ENCODE measurements at regions not wholly inside any gene's neighbourhood (a gene's known extent, or its start where the extent isn't known, plus 50 kb on each side); places are given as distances from the start of the nearest gene placed in this dataset.
A peak's percentile ranks its signal among the peaks of the same experiment; 100 is the strongest.

GRCh38 chr20:11195169-11195568 lies 521.4 kb upstream of the JAG1 start:
- no peaks in the 10 kb centered on the region for H3K79me2 ChIP-seq (replicated peaks; ENCODE audit: insufficient read depth, low read length)
- no peaks in the 10 kb centered on the region for H4K20me1 ChIP-seq (ENCODE audit: insufficient read depth)
- peak overlapping the region; percentile 38 for H3K27ac ChIP-seq (ENCODE audit: low read length)
- no peak overlapping the region for H3K4me2 ChIP-seq (ENCODE audit: low read length)
- H3K27me3 ChIP-seq (ENCODE audit: insufficient read depth, low read depth, low read length) = no peaks in the 10 kb centered on the region
- TF ChIP-seq MXI1 (conservative IDR thresholded peaks at IDR 0.05; ENCODE audit: poor library complexity, severe bottlenecking) (no peak), EZH2 (IDR thresholded peaks at IDR 0.05; ENCODE audit: borderline replicate concordance, insufficient read depth, low read length, poor library complexity, severe bottlenecking) (no peak), EP300 (conservative IDR thresholded peaks at IDR 0.05; ENCODE audit: poor library complexity, severe bottlenecking) (peak; percentile 94), SMC3 (conservative IDR thresholded peaks at IDR 0.05; ENCODE audit: poor library complexity) (no peak), RAD21 (conservative IDR thresholded peaks at IDR 0.05) (peak; percentile 42), POLR2AphosphoS5 (IDR thresholded peaks at IDR 0.05) (peak; percentile 68), TAF1 (IDR thresholded peaks at IDR 0.05; ENCODE audit: low read depth) (no peak)
- TF ChIP-seq, protein P1, sequence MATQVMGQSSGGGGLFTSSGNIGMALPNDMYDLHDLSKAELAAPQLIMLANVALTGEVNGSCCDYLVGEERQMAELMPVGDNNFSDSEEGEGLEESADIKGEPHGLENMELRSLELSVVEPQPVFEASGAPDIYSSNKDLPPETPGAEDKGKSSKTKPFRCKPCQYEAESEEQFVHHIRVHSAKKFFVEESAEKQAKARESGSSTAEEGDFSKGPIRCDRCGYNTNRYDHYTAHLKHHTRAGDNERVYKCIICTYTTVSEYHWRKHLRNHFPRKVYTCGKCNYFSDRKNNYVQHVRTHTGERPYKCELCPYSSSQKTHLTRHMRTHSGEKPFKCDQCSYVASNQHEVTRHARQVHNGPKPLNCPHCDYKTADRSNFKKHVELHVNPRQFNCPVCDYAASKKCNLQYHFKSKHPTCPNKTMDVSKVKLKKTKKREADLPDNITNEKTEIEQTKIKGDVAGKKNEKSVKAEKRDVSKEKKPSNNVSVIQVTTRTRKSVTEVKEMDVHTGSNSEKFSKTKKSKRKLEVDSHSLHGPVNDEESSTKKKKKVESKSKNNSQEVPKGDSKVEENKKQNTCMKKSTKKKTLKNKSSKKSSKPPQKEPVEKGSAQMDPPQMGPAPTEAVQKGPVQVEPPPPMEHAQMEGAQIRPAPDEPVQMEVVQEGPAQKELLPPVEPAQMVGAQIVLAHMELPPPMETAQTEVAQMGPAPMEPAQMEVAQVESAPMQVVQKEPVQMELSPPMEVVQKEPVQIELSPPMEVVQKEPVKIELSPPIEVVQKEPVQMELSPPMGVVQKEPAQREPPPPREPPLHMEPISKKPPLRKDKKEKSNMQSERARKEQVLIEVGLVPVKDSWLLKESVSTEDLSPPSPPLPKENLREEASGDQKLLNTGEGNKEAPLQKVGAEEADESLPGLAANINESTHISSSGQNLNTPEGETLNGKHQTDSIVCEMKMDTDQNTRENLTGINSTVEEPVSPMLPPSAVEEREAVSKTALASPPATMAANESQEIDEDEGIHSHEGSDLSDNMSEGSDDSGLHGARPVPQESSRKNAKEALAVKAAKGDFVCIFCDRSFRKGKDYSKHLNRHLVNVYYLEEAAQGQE (IDR thresholded peaks at IDR 0.05; ENCODE audit: borderline replicate concordance) = peak; percentile 95
- TF ChIP-seq, protein P2, sequence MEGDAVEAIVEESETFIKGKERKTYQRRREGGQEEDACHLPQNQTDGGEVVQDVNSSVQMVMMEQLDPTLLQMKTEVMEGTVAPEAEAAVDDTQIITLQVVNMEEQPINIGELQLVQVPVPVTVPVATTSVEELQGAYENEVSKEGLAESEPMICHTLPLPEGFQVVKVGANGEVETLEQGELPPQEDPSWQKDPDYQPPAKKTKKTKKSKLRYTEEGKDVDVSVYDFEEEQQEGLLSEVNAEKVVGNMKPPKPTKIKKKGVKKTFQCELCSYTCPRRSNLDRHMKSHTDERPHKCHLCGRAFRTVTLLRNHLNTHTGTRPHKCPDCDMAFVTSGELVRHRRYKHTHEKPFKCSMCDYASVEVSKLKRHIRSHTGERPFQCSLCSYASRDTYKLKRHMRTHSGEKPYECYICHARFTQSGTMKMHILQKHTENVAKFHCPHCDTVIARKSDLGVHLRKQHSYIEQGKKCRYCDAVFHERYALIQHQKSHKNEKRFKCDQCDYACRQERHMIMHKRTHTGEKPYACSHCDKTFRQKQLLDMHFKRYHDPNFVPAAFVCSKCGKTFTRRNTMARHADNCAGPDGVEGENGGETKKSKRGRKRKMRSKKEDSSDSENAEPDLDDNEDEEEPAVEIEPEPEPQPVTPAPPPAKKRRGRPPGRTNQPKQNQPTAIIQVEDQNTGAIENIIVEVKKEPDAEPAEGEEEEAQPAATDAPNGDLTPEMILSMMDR (IDR thresholded peaks at IDR 0.05; ENCODE audit: poor library complexity, severe bottlenecking) = no peak
- H3K36me3 ChIP-seq (ENCODE audit: insufficient read depth, low read length) = no peaks in the 10 kb centered on the region
- no peaks in the 10 kb centered on the region for H3K9me3 ChIP-seq (ENCODE audit: low read length)
- H3K9me2 ChIP-seq (ENCODE audit: insufficient read depth, low read length) = no peaks in the 10 kb centered on the region
- no peak overlapping the region for H3K4me3 ChIP-seq (ENCODE audit: low read length)
- no peak overlapping the region for H3K9ac ChIP-seq (ENCODE audit: low read length)
- H2AFZ ChIP-seq (ENCODE audit: low read depth, low read length) = no peak overlapping the region
- no peaks in the 10 kb centered on the region for H3F3A ChIP-seq (ENCODE audit: insufficient read depth, low read length, poor library complexity, severe bottlenecking)

DNA sequence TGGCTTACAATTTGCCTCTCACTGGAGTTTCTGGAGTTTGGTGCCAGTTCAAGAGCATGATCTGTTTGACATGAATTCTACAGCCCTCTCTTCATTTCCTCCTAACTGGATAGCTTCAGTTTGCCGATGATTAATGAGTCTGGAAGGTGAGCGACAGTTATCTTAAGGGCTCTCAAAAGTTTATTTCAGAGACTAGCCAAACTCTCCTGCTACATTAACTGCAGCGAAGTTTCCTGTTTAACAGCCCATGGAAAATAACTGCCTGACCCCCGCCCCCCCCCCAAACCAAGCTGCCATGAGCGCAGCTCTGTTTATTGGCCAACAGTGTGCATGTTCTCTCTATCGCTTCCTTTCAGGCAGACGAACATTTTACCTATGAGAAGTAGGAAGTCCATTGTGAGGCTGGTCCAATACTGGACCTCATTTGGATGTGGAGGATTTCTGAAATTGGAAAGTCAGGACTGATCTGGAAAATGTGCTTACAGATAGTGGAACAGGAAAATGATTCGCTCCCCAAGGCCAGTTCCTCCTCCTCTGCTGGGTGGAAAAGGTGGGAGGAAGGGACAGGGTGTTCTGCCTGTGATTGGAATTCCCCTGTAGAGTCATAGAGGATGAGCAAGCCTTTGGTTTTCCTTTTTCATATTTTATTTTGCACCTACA lies 522.2 kb upstream of the JAG1 start:
- H2AFZ ChIP-seq (ENCODE audit: low read depth, low read length) = no peak overlapping the region
- H3K4me3 ChIP-seq (ENCODE audit: low read length) = no peak overlapping the region
- TF ChIP-seq SMC3 (conservative IDR thresholded peaks at IDR 0.05; ENCODE audit: poor library complexity) = no peak
- TF ChIP-seq, protein P2 (IDR thresholded peaks at IDR 0.05; ENCODE audit: poor library complexity, severe bottlenecking) = no peak
- no peak for TF ChIP-seq POLR2AphosphoS5 (IDR thresholded peaks at IDR 0.05)
- no peak for TF ChIP-seq EP300 (conservative IDR thresholded peaks at IDR 0.05; ENCODE audit: poor library complexity, severe bottlenecking)
- TF ChIP-seq, protein P1 (IDR thresholded peaks at IDR 0.05; ENCODE audit: borderline replicate concordance) = no peak
- TF ChIP-seq MXI1 (conservative IDR thresholded peaks at IDR 0.05; ENCODE audit: poor library complexity, severe bottlenecking) = no peak
- no peaks in the 10 kb centered on the region for H3K27me3 ChIP-seq (ENCODE audit: insufficient read depth, low read depth, low read length)
- H3F3A ChIP-seq (ENCODE audit: insufficient read depth, low read length, poor library complexity, severe bottlenecking) = no peaks in the 10 kb centered on the region
- no peaks in the 10 kb centered on the region for H4K20me1 ChIP-seq (ENCODE audit: insufficient read depth)
- H3K36me3 ChIP-seq (ENCODE audit: insufficient read depth, low read length) = no peaks in the 10 kb centered on the region
- no peak overlapping the region for H3K9ac ChIP-seq (ENCODE audit: low read length)
- no peak overlapping the region for H3K4me2 ChIP-seq (ENCODE audit: low read length)
- no peaks in the 10 kb centered on the region for H3K9me3 ChIP-seq (ENCODE audit: low read length)
- no peaks in the 10 kb centered on the region for H3K79me2 ChIP-seq (replicated peaks; ENCODE audit: insufficient read depth, low read length)
- peak overlapping the region; percentile 29 for H3K27ac ChIP-seq (ENCODE audit: low read length)
- no peaks in the 10 kb centered on the region for H3K9me2 ChIP-seq (ENCODE audit: insufficient read depth, low read length)

Data from neural cell (in vitro differentiated cells).